ENCODE measurements at regions not wholly inside any gene's neighbourhood (a gene's known extent, or its start where the extent isn't known, plus 50 kb on each side); places are given as distances from the start of the nearest gene placed in this dataset.

DNA sequence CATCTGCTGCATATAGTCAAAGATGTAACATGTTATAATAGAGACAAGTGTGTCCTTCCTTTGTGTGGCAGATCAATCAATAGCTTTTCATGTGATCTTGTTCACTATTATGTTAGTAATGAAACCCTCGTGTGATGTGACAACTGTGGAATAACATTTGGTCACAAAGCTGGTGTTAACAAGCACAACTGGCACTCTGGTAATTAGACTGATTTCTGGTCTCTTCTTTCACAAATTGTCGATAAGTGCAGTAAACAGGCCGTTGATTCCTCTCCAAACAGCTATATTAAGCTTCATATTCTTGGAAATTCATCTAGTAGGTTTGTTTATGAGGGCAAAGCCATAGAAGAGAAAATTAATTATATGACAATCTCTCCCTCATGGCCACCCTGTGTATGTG lies 616.7 kb upstream of the PTBP2 start (continued):
- TF ChIP-seq ZFX (CRISPR knock-in tag; IDR thresholded peaks at IDR 0.05) (no peak), RBM14 (IDR thresholded peaks at IDR 0.05; ENCODE audit: borderline replicate concordance, insufficient read depth, low read depth, low read length) (no peak)
- TF ChIP-seq, protein P1, sequence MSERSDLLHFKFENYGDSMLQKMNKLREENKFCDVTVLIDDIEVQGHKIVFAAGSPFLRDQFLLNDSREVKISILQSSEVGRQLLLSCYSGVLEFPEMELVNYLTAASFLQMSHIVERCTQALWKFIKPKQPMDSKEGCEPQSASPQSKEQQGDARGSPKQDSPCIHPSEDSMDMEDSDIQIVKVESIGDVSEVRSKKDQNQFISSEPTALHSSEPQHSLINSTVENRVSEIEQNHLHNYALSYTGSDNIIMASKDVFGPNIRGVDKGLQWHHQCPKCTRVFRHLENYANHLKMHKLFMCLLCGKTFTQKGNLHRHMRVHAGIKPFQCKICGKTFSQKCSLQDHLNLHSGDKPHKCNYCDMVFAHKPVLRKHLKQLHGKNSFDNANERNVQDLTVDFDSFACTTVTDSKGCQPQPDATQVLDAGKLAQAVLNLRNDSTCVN (CRISPR knock-in tag; IDR thresholded peaks at IDR 0.05), result no peak
- TF ChIP-seq, protein P2, sequence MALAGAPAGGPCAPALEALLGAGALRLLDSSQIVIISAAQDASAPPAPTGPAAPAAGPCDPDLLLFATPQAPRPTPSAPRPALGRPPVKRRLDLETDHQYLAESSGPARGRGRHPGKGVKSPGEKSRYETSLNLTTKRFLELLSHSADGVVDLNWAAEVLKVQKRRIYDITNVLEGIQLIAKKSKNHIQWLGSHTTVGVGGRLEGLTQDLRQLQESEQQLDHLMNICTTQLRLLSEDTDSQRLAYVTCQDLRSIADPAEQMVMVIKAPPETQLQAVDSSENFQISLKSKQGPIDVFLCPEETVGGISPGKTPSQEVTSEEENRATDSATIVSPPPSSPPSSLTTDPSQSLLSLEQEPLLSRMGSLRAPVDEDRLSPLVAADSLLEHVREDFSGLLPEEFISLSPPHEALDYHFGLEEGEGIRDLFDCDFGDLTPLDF (CRISPR knock-in tag; IDR thresholded peaks at IDR 0.05), result no peak

DNA sequence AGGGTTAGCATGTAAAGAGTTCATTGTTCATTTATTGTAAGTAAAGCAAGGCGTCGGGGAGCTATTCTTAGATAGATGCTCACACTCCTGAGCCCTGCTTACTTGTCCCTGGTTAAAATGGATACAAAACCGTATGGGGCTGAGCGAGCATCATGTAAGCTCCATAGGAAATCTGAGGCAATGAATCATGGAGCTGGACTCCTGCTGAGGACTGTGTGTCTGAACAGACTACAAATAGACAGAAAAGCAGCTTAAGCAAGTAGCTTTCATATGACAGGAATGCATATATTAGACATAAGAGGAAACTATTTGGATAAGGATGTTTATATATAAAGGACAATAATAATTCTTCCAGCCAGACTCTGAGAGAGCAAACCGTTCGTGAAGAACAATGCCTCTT lies 604.9 kb upstream of the PTBP2 start:
- ChIA-PET POLR2A (no interaction called here), CTCF (ENCODE audit: low intra/inter-chr PET ratio) (no interaction called here)
- Histone ChIP-seq H3K4me2 (ENCODE audit: insufficient read depth, low read length) (no peak overlapping the region), H3K9me3 (replicated peaks; ENCODE audit: control insufficient read depth, insufficient read depth, low read depth, low read length) (0 out of 2 replicates have a peak, but pooled peaks cover 1% of the 10 kb centered on the region), H3K9me1 (ENCODE audit: control insufficient read depth, insufficient read depth, low read length) (no peaks in the 10 kb centered on the region), H3K27me3 (ENCODE audit: control insufficient read depth in 2 of 2, insufficient read depth in 2 of 2, low read length in 2 of 2) (no peaks in the 10 kb centered on the region), H3K27ac (ENCODE audit: extremely low read depth, low read depth, low read length) (no peak overlapping the region), H3K4me3 (no peak overlapping the region), H4K20me1 (replicated peaks; ENCODE audit: control insufficient read depth, insufficient read depth, low read length) (no peaks in the 10 kb centered on the region), H3K4me1 (replicated peaks in 1 of 2; ENCODE audit: control insufficient read depth in 2 of 2, insufficient read depth in 2 of 2, low read length in 2 of 2) (no peaks in the 10 kb centered on the region), H3K36me3 (ENCODE audit: control insufficient read depth, insufficient read depth, low read length) (no peaks in the 10 kb centered on the region), H3K79me2 (ENCODE audit: control insufficient read depth, insufficient read depth, low read length) (no peaks in the 10 kb centered on the region), H3K9ac (ENCODE audit: insufficient read depth in 1 of 2, low read depth in 2 of 2, low read length in 2 of 2) (no peak overlapping the region), H2AFZ (ENCODE audit: low read depth, low read length) (no peak overlapping the region)
- BruUV-seq (replicated peaks), result no TSS peak
- intact Hi-C loops (cut with micrococcal nuclease), result no loop called here
- no peak for FAIRE-seq
- 2% methylated on average over 6 of the region's 6 CpGs for WGBS (ENCODE audit: insufficient coverage, low coverage, missing lambda C conversion rate)
- in situ Hi-C loops (cut with MboI), result no loop called here
- no peak for ATAC-seq
- DNase-seq (ENCODE audit: extremely low read depth in 1 of 4, low spot score in 3 of 4), result no peak
- TF ChIP-seq, protein P3, sequence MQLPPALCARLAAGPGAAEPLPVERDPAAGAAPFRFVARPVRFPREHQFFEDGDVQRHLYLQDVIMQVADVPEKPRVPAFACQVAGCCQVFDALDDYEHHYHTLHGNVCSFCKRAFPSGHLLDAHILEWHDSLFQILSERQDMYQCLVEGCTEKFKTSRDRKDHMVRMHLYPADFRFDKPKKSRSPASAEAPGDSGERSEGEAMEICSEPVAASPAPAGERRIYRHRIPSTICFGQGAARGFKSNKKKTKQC (CRISPR knock-in tag; IDR thresholded peaks at IDR 0.05), result no peak
- TF ChIP-seq SPI1 (IDR thresholded peaks at IDR 0.05; ENCODE audit: borderline replicate concordance, low read depth, low read length) (no peak), ZNF830 (CRISPR knock-in tag; IDR thresholded peaks at IDR 0.05) (no peak), NR2C1 (IDR thresholded peaks at IDR 0.05) (no peak), NR2C1 (tag; IDR thresholded peaks at IDR 0.05) (no peak), STAT5B (CRISPR knock-in tag; IDR thresholded peaks at IDR 0.05) (no peak), TEAD4 (IDR thresholded peaks at IDR 0.05; ENCODE audit: low read length) (no peak), TEAD4 (CRISPR knock-in tag; IDR thresholded peaks at IDR 0.05; ENCODE audit: borderline replicate concordance) (no peak), ZC3H4 (CRISPR knock-in tag; IDR thresholded peaks at IDR 0.05; ENCODE audit: borderline replicate concordance) (no peak), MED1 (CRISPR knock-in tag; IDR thresholded peaks at IDR 0.05; ENCODE audit: borderline replicate concordance) (no peak), PHF21A (IDR thresholded peaks at IDR 0.05; ENCODE audit: borderline replicate concordance, low read depth) (no peak), ZNF696 (CRISPR knock-in tag; conservative IDR thresholded peaks at IDR 0.05) (no peak), ARID1B (IDR thresholded peaks at IDR 0.05) (no peak), ZC3H8 (IDR thresholded peaks at IDR 0.05) (no peak), SRSF3 (IDR thresholded peaks at IDR 0.05; ENCODE audit: insufficient read depth, low read length) (no peak), GABPB2 (CRISPR knock-in tag; conservative IDR thresholded peaks at IDR 0.05) (no peak)
- TF ChIP-seq, protein P4, sequence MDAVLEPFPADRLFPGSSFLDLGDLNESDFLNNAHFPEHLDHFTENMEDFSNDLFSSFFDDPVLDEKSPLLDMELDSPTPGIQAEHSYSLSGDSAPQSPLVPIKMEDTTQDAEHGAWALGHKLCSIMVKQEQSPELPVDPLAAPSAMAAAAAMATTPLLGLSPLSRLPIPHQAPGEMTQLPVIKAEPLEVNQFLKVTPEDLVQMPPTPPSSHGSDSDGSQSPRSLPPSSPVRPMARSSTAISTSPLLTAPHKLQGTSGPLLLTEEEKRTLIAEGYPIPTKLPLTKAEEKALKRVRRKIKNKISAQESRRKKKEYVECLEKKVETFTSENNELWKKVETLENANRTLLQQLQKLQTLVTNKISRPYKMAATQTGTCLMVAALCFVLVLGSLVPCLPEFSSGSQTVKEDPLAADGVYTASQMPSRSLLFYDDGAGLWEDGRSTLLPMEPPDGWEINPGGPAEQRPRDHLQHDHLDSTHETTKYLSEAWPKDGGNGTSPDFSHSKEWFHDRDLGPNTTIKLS (IDR thresholded peaks at IDR 0.05; ENCODE audit: borderline replicate concordance, low read depth), result no peak
